Karpas-422 (cell line): ENCODE measurements at regions not wholly inside any gene's neighbourhood (a gene's known extent, or its start where the extent isn't known, plus 50 kb on each side); places are given as distances from the start of the nearest gene placed in this dataset.

Experiments
- DNase-seq: peaks from one replicate; pipeline ENCODE4 v3.0.0-alpha.2; 2015
- H2AFZ ChIP-seq: fragments of 200-600 bp; sonication (generic); 2 replicates; pipeline ENCODE4 v1.6.1; 2014; ENCODE audit warnings: antibody characterized with exemption, low read length, mixed read lengths
- H3K27ac ChIP-seq: fragments of 200-600 bp; sonication (generic); 2 replicates; pipeline ENCODE4 v1.5.1; 2014; ENCODE audit warnings: mild to moderate bottlenecking, low read length, moderate library complexity
- H3K27me3 ChIP-seq: fragments of 200-600 bp; sonication (generic); 2 replicates; pipeline ENCODE4 v1.6.1; 2014; ENCODE audit warnings: low read length, mixed read lengths
- H3K36me3 ChIP-seq: fragments of 200-600 bp; sonication (generic); 2 replicates; pipeline ENCODE4 v1.6.1; 2014; ENCODE audit warnings: low read length, mixed read lengths; ENCODE audit not compliant: insufficient read depth
- H3K4me1 ChIP-seq: fragments of 200-600 bp; sonication (generic); 2 replicates; pipeline ENCODE4 v1.6.1; 2014; ENCODE audit warnings: mild to moderate bottlenecking, low read length, mixed read lengths
- H3K4me2 ChIP-seq: fragments of 200-600 bp; sonication (generic); 2 replicates; pipeline ENCODE4 v1.6.1; 2014; ENCODE audit warnings: low read length, low read depth, mild to moderate bottlenecking; ENCODE audit not compliant: poor library complexity, severe bottlenecking
- H3K4me3 ChIP-seq: fragments of 200-600 bp; sonication (generic); 2 replicates; pipeline ENCODE4 v1.5.1; 2014; ENCODE audit warnings: mild to moderate bottlenecking, antibody characterized with exemption, low read length, mixed read lengths
- H3K79me2 ChIP-seq: fragments of 200-600 bp; sonication (generic); 2 replicates; pipeline ENCODE4 v1.6.1; 2014; ENCODE audit warnings: mild to moderate bottlenecking, low read length, mixed read lengths
- H3K9ac ChIP-seq: fragments of 200-600 bp; sonication (generic); 2 replicates; pipeline ENCODE4 v1.6.0; 2014; ENCODE audit warnings: low read length
- H3K9me2 ChIP-seq: fragments of 200-600 bp; sonication (generic), shearing (Covaris generic); replicated peaks from 2 replicates; pipeline ENCODE4 v1.6.0; 2014; ENCODE audit warnings: mild to moderate bottlenecking, low read length, moderate library complexity; ENCODE audit not compliant: insufficient read depth
- H3K9me3 ChIP-seq: fragments of 300-700, 200-600 bp; sonication (generic); 2 replicates; pipeline ENCODE4 v1.6.1; 2014; ENCODE audit warnings: low read length, mixed read lengths
- H4K20me1 ChIP-seq: fragments of 200-600 bp; sonication (generic); 2 replicates; pipeline ENCODE4 v1.6.1; 2014; ENCODE audit warnings: mild to moderate bottlenecking, antibody characterized with exemption, low read length, low read depth; ENCODE audit not compliant: insufficient read depth

DNA sequence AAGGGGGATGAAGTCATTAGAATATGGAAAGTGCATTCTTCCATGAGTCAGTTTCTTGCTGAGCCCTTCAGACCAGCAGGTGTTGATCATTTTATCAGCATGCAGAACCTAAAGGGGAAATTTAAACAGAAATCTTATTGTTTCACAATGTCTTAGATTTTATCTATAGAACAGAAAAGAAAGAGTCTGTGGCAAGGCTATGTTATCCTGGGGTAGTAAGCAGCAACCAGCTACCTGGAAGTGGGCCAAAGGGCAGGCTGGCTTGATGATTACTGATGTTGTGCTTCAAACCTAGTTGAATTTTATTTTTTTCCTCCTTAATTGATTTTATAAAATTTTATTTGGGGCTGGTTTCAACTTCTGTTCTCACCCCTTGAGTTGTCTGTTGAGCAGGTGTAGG is 101.5 kb downstream of the LRRC70 start:
- Histone ChIP-seq H3K4me3 (no peak overlapping the region), H3K4me2 (no peak overlapping the region), H3K27me3 (no peaks in the 10 kb centered on the region), H3K9ac (no peak overlapping the region), H2AFZ (no peak overlapping the region), H3K9me3 (no peaks in the 10 kb centered on the region), H3K79me2 (no peaks in the 10 kb centered on the region), H3K9me2 (no peaks in the 10 kb centered on the region), H3K36me3 (no peaks in the 10 kb centered on the region), H4K20me1 (no peaks in the 10 kb centered on the region), H3K4me1 (no peaks in the 10 kb centered on the region), H3K27ac (no peak overlapping the region)
- no peak for DNase-seq
